C4-2B (cell line): ENCODE measurements at regions not wholly inside any gene's neighbourhood (a gene's known extent, or its start where the extent isn't known, plus 50 kb on each side); places are given as distances from the start of the nearest gene placed in this dataset.

Experiments
- CTCF ChIP-seq: fragments of 450-650 bp; conservative IDR thresholded peaks from 2 replicates; pipeline ENCODE4 v1.5.1; 2017; ENCODE audit warnings: mild to moderate bottlenecking
- ZFX ChIP-seq: fragments of 450-650 bp; IDR thresholded peaks from 2 replicates; pipeline ENCODE4 v1.6.1; 2017

- TF ChIP-seq CTCF: no peak
- no peak for TF ChIP-seq ZFX
Observed at GRCh38 chr2:176409671-176410070, 140.4 kb downstream of the MTX2 start.
